ENCODE measurements at regions not wholly inside any gene's neighbourhood (a gene's known extent, or its start where the extent isn't known, plus 50 kb on each side); places are given as distances from the start of the nearest gene placed in this dataset.

- TF ChIP-seq CTCF (IDR thresholded peaks at IDR 0.05) (no peak), EP300 (IDR thresholded peaks at IDR 0.05) (no peak), POLR2AphosphoS5 (IDR thresholded peaks at IDR 0.05) (no peak)
Observed at GRCh38 chr7:91465595-91466061, 201.4 kb downstream of the FZD1 start.

Measured in esophagus muscularis mucosa (tissue), 4 donors.